CD14-positive monocyte (primary cell): ENCODE measurements at regions not wholly inside any gene's neighbourhood (a gene's known extent, or its start where the extent isn't known, plus 50 kb on each side); places are given as distances from the start of the nearest gene placed in this dataset.

ENCODE experiments used
- DNase-seq, 3 donors: peaks; one replicate each; pipeline ENCODE4 v3.0.0-alpha.2; 2011 to 2022
- H2AFZ ChIP-seq: 2 replicates; pipeline ENCODE4 v1.6.0; 2012; ENCODE audit warnings: mild to moderate bottlenecking, low read depth, low read length, inconsistent platforms; ENCODE audit not compliant: insufficient read depth, poor library complexity, severe bottlenecking
- H3K27ac ChIP-seq, 2 donors: 1 replicate in 1 of 2; 2 replicates in 1 of 2; pipeline ENCODE4 v1.5.1; 2012 to 2013; ENCODE audit warnings: low read length in 2 of 2, control low read depth in 1 of 2, inconsistent platforms in 1 of 2, low read depth in 1 of 2, mild to moderate bottlenecking in 1 of 2
- H3K27me3 ChIP-seq, 2 donors: one replicate each; pipeline versions ENCODE4 v1.6.0 to v1.6.1; 2011 to 2013; ENCODE audit warnings: low read length in 2 of 2; ENCODE audit not compliant: control insufficient read depth in 2 of 2, insufficient read depth in 2 of 2
- H3K36me3 ChIP-seq, 2 donors: replicated peaks in 1 of 2; 1 replicate in 1 of 2; 2 replicates in 1 of 2; pipeline versions ENCODE4 v1.5.1 to v1.6.1; 2012 to 2013; ENCODE audit warnings: low read length in 2 of 2, control low read depth in 1 of 2, inconsistent platforms in 1 of 2, mild to moderate bottlenecking in 1 of 2; ENCODE audit not compliant: insufficient read depth in 2 of 2, control insufficient read depth in 1 of 2
- H3K4me1 ChIP-seq, 2 donors: 1 replicate in 1 of 2; 2 replicates in 1 of 2; pipeline versions ENCODE4 v1.5.1 to v1.6.1; 2012 to 2013; ENCODE audit warnings: low read length in 2 of 2, control low read depth in 1 of 2, inconsistent platforms in 1 of 2, mild to moderate bottlenecking in 1 of 2, moderate library complexity in 1 of 2; ENCODE audit not compliant: insufficient read depth in 2 of 2, control insufficient read depth in 1 of 2
- H3K4me2 ChIP-seq: replicated peaks from 2 replicates; pipeline ENCODE3; 2012; ENCODE audit warnings: low read length, moderate library complexity, mild to moderate bottlenecking; ENCODE audit not compliant: poor library complexity, severe bottlenecking; ENCODE audit errors: extremely low read depth
- H3K4me3 ChIP-seq, 3 experiments: fragments of 200-600 bp in 1 of 3; sonication (generic) in 1 of 3; replicated peaks in 1 of 3; 1 replicate in 2 of 3; 2 replicates in 1 of 3; pipeline ENCODE4 v1.5.1; 2011 to 2013; ENCODE audit warnings: low read length in 3 of 3, mild to moderate bottlenecking in 3 of 3, control low read depth in 2 of 3, low read depth in 2 of 3, inconsistent platforms in 1 of 3, moderate library complexity in 1 of 3
- H3K79me2 ChIP-seq: 2 replicates; pipeline ENCODE4 v1.6.0; 2012; ENCODE audit warnings: mild to moderate bottlenecking, control low read depth, inconsistent platforms, low read length, moderate library complexity; ENCODE audit not compliant: insufficient read depth
- H3K9ac ChIP-seq: 2 replicates; pipeline ENCODE4 v1.6.0; 2017; ENCODE audit warnings: low read length, mild to moderate bottlenecking; ENCODE audit not compliant: insufficient read depth, poor library complexity, severe bottlenecking
- H3K9me3 ChIP-seq, 2 donors: replicated peaks in 1 of 2; 1 replicate in 1 of 2; 2 replicates in 1 of 2; pipeline versions ENCODE4 v1.5.1 to v1.6.1; 2012 to 2013; ENCODE audit warnings: low read length in 2 of 2, control low read depth in 1 of 2; ENCODE audit not compliant: control insufficient read depth in 1 of 2, insufficient read depth in 1 of 2
- H4K20me1 ChIP-seq: 2 replicates; pipeline ENCODE4 v1.6.0; 2012; ENCODE audit warnings: mild to moderate bottlenecking, low read length, control low read depth, moderate library complexity; ENCODE audit not compliant: insufficient read depth
- H3K27ac Mint-ChIP-seq, 7 donors: one replicate each; pipeline ENCODE4 v1.8.0; 2020; ENCODE audit warnings: mild to moderate bottlenecking in 7 of 7, mixed read lengths in 7 of 7, moderate library complexity in 6 of 7, inconsistent platforms in 2 of 7
- H3K27me3 Mint-ChIP-seq, 3 donors: one replicate each; pipeline ENCODE4 v1.8.0; 2021 to 2022; ENCODE audit warnings: low read depth in 3 of 3, mild to moderate bottlenecking in 3 of 3, mixed read lengths in 3 of 3, moderate library complexity in 3 of 3, inconsistent platforms in 1 of 3
- H3K36me3 Mint-ChIP-seq, 2 donors: one replicate each; pipeline ENCODE4 v1.8.0; 2020; ENCODE audit warnings: mixed read lengths in 2 of 2, inconsistent platforms in 1 of 2, mild to moderate bottlenecking in 1 of 2
- H3K4me1 Mint-ChIP-seq: one replicate; pipeline ENCODE4 v1.8.0; 2020; ENCODE audit warnings: mild to moderate bottlenecking, mixed read lengths
- H3K4me3 Mint-ChIP-seq, 2 donors: one replicate each; pipeline ENCODE4 v1.8.0; 2020; ENCODE audit warnings: mild to moderate bottlenecking in 2 of 2, mixed read lengths in 2 of 2, moderate library complexity in 1 of 2
- H3K9me3 Mint-ChIP-seq, 7 donors: one replicate each; pipeline ENCODE4 v1.8.0; 2020 to 2022; ENCODE audit warnings: mixed read lengths in 7 of 7, mild to moderate bottlenecking in 6 of 7, moderate library complexity in 6 of 7, inconsistent platforms in 2 of 7
- WGBS: methylation state at CpG from one replicate; pipeline ENCODE4 v1.1.5; 2013; ENCODE audit warnings: missing lambda C conversion rate; ENCODE audit not compliant: insufficient coverage; 5-methylcytosine and 5-hydroxymethylcytosine counted together
- intact Hi-C, 2 donors: fragments of 100-400 bp; cut with micrococcal nuclease; formaldehyde crosslinking; loops; one replicate each; pipeline versions ENCODE4 v1.15.0 to v1.15.1; 2023
- TF ChIP-seq, protein P1 (sequence below): fragments of 200-600 bp; IDR thresholded peaks from one replicate; pipeline ENCODE4 v1.8.0; 2022; ENCODE audit warnings: antibody characterized with exemption, mild to moderate bottlenecking

DNA sequence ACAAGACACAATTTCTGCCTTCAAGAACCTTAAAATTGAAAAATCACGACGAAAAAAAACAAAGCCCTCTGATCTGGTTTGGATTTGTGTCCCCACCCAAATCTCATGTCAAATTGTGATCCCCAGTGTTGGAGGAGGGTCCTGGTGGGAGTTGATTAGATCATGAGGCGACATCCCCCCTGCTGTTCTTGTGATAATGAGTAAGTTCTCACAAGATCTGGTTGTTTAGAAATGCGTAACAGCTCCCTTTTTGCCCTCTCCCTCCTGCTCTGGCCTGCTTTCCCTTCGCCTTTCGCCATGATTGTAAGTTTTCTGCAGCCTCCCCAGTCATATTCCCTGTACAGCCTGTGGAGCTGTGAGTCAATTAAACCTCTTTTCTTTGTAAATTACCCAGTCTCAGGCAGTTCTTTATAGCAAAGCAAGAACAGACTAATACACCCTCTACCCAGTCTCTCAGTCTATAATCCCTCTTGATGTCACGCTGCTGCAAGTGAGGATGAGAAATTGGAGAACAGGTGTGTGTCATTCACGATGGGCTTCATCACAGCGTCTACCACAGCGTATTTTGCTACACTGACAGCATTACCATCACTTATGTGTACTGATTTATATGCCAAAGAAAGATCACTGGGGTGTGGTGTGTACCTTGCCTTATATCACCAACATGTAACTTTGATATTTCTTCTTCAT is 330.7 kb downstream of the MTX2 start:
- Histone ChIP-seq H3K36me3 (no peaks in the 10 kb centered on the region), H3K4me1 (no peaks in the 10 kb centered on the region), H3K9me3 (no peaks in the 10 kb centered on the region), H3K27me3 (peaks cover 2 to 4% of the 10 kb centered on the region in 2 donors), H3K79me2 (no peaks in the 10 kb centered on the region), H2AFZ (no peak overlapping the region), H3K4me2 (no peak overlapping the region), H3K27ac (no peak overlapping the region), H3K9ac (no peak overlapping the region), H3K4me3 (no peak overlapping the region), H4K20me1 (no peaks in the 10 kb centered on the region)
- TF ChIP-seq, protein P1, sequence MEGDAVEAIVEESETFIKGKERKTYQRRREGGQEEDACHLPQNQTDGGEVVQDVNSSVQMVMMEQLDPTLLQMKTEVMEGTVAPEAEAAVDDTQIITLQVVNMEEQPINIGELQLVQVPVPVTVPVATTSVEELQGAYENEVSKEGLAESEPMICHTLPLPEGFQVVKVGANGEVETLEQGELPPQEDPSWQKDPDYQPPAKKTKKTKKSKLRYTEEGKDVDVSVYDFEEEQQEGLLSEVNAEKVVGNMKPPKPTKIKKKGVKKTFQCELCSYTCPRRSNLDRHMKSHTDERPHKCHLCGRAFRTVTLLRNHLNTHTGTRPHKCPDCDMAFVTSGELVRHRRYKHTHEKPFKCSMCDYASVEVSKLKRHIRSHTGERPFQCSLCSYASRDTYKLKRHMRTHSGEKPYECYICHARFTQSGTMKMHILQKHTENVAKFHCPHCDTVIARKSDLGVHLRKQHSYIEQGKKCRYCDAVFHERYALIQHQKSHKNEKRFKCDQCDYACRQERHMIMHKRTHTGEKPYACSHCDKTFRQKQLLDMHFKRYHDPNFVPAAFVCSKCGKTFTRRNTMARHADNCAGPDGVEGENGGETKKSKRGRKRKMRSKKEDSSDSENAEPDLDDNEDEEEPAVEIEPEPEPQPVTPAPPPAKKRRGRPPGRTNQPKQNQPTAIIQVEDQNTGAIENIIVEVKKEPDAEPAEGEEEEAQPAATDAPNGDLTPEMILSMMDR, result no peak
- Mint-ChIP-seq H3K4me1 (no peaks in the 10 kb centered on the region), H3K27me3 (peaks cover 7 to 8% (median 7%) of the 10 kb centered on the region in 3 donors), H3K4me3 (no peak overlapping the region), H3K27ac (no peak overlapping the region), H3K36me3 (no peaks in the 10 kb centered on the region), H3K9me3 (peaks cover 0 to 3% (median 0%) of the 10 kb centered on the region in 7 donors)
- intact Hi-C loops, result no loop called here
- no peak for DNase-seq
- WGBS, result 79% methylated on average over 3 of the region's 10 CpGs

GRCh38 chr2:176601066-176601465 is 331.8 kb downstream of the MTX2 start:
- Histone ChIP-seq H3K4me1 (no peaks in the 10 kb centered on the region), H4K20me1 (no peaks in the 10 kb centered on the region), H3K27ac (no peak overlapping the region), H2AFZ (no peak overlapping the region), H3K4me2 (no peak overlapping the region), H3K4me3 (no peak overlapping the region), H3K79me2 (no peaks in the 10 kb centered on the region), H3K9ac (no peak overlapping the region), H3K9me3 (no peaks in the 10 kb centered on the region), H3K36me3 (no peaks in the 10 kb centered on the region), H3K27me3 (peaks cover 2 to 4% of the 10 kb centered on the region in 2 donors)
- no peak for DNase-seq
- TF ChIP-seq, protein P1, result no peak
- no peak overlapping the region for H3K27ac Mint-ChIP-seq
- intact Hi-C loops, result no loop called here
- H3K4me3 Mint-ChIP-seq, result no peak overlapping the region
- peaks cover 5 to 10% (median 7%) of the 10 kb centered on the region in 3 donors for H3K27me3 Mint-ChIP-seq
- no peaks in the 10 kb centered on the region for H3K36me3 Mint-ChIP-seq
- peaks cover 0 to 3% (median 0%) of the 10 kb centered on the region in 7 donors for H3K9me3 Mint-ChIP-seq
- 55% methylated on average over 2 of the region's 2 CpGs for WGBS
- no peaks in the 10 kb centered on the region for H3K4me1 Mint-ChIP-seq
